ENCODE measurements at regions not wholly inside any gene's neighbourhood (a gene's known extent, or its start where the extent isn't known, plus 50 kb on each side); places are given as distances from the start of the nearest gene placed in this dataset.

GRCh38 chr9:105973951-105974351, 279.6 kb downstream of the TMEM38B start:
- TF ChIP-seq, protein P1, sequence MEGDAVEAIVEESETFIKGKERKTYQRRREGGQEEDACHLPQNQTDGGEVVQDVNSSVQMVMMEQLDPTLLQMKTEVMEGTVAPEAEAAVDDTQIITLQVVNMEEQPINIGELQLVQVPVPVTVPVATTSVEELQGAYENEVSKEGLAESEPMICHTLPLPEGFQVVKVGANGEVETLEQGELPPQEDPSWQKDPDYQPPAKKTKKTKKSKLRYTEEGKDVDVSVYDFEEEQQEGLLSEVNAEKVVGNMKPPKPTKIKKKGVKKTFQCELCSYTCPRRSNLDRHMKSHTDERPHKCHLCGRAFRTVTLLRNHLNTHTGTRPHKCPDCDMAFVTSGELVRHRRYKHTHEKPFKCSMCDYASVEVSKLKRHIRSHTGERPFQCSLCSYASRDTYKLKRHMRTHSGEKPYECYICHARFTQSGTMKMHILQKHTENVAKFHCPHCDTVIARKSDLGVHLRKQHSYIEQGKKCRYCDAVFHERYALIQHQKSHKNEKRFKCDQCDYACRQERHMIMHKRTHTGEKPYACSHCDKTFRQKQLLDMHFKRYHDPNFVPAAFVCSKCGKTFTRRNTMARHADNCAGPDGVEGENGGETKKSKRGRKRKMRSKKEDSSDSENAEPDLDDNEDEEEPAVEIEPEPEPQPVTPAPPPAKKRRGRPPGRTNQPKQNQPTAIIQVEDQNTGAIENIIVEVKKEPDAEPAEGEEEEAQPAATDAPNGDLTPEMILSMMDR (IDR thresholded peaks at IDR 0.05; ENCODE audit: low read depth, low read length) = no peak
- no peaks in the 10 kb centered on the region for H3K27me3 ChIP-seq (ENCODE audit: insufficient read depth, low read depth, severe bottlenecking)

GRCh38 chr9:105975886-105976645, 281.7 kb downstream of the TMEM38B start:
- Histone ChIP-seq H3K4me3 (ENCODE audit: low read depth, low read length) (no peak overlapping the region), H3K27ac (no peak overlapping the region), H3K27me3 (ENCODE audit: insufficient read depth, low read depth, severe bottlenecking) (no peaks in the 10 kb centered on the region), H3K36me3 (no peaks in the 10 kb centered on the region), H3K9me3 (ENCODE audit: severe bottlenecking) (no peaks in the 10 kb centered on the region)
- TF ChIP-seq, protein P1 (IDR thresholded peaks at IDR 0.05; ENCODE audit: low read depth, low read length) = no peak
- DNase-seq = peak; percentile 45

More at GRCh38 chr9:105973951-105974351, 279.6 kb downstream of the TMEM38B start:
- Histone ChIP-seq H3K27ac (no peak overlapping the region), H3K4me3 (ENCODE audit: low read depth, low read length) (no peak overlapping the region), H3K9me3 (ENCODE audit: severe bottlenecking) (no peaks in the 10 kb centered on the region), H3K36me3 (no peaks in the 10 kb centered on the region)
- DNase-seq = no peak

DNA sequence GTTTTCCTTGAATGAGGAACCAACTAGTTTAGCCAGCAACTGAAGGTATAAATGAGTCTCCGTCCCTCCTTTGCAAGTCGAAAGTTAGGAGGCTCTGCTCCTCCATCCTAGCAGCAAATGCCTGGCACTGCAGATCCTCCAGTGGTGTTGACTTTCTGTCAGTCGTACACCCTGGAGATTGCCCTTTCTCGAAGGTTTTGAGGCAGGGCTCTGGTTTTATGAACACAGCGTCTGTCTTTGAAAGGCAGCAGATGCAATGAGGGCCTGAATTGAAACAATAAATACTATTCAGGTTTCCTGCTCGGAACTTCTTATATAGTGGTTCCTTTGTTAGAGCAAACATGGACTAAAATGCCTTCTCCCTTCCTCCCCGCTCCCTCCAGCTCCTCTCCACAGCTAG, 284.0 kb downstream of the TMEM38B start:
- no peaks in the 10 kb centered on the region for H3K36me3 ChIP-seq
- no peak overlapping the region for H3K27ac ChIP-seq
- TF ChIP-seq, protein P1 (IDR thresholded peaks at IDR 0.05; ENCODE audit: low read depth, low read length) = no peak
- H3K4me3 ChIP-seq (ENCODE audit: low read depth, low read length) = no peak overlapping the region
- no peaks in the 10 kb centered on the region for H3K27me3 ChIP-seq (ENCODE audit: insufficient read depth, low read depth, severe bottlenecking)
- no peak for DNase-seq
- H3K9me3 ChIP-seq (ENCODE audit: severe bottlenecking) = no peaks in the 10 kb centered on the region

DNA sequence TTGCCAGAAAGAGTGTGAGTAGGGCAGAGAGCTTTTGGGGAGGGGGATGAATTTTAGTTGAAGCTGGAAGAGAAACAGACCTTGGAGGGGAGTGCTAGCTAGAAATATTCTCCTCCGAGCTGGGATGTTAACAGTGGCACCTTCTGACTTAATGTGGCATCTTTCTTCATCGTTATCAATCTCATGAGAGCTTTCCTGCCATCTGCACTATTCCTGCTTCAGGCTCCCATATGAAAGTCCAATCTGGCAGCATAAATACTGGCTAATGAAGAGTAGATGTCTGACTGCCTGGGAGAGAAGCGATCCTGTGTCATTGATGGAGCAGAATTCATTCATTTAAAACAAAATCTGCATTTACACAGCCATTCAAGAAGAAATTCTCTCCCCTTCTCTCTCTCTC, 284.5 kb downstream of the TMEM38B start:
- TF ChIP-seq, protein P1 (IDR thresholded peaks at IDR 0.05; ENCODE audit: low read depth, low read length) = no peak
- no peaks in the 10 kb centered on the region for H3K9me3 ChIP-seq (ENCODE audit: severe bottlenecking)
- no peak overlapping the region for H3K4me3 ChIP-seq (ENCODE audit: low read depth, low read length)
- H3K36me3 ChIP-seq = no peaks in the 10 kb centered on the region
- DNase-seq = no peak
- no peak overlapping the region for H3K27ac ChIP-seq
- no peaks in the 10 kb centered on the region for H3K27me3 ChIP-seq (ENCODE audit: insufficient read depth, low read depth, severe bottlenecking)

DNA sequence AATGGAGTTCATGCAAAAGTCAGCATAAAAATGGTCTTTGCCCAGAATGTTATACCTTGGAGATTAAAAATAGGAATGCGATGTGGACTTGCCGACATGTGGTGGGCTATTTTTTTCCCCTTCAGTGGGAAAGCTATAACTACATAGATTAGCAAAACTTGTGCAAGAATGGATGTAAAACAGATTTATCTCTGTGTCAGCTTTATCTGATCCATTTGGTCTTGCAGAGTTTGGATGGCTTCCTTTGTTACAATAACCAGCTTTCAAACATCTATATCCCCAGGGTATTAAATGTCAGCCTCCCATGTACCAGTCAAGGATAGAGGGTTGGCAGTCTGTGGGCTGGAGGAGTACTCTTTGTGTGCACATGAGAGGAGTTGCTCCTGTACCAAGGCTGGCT, 284.9 kb downstream of the TMEM38B start:
- Histone ChIP-seq H3K4me3 (ENCODE audit: low read depth, low read length) (no peak overlapping the region), H3K27ac (no peak overlapping the region), H3K9me3 (ENCODE audit: severe bottlenecking) (no peaks in the 10 kb centered on the region), H3K27me3 (ENCODE audit: insufficient read depth, low read depth, severe bottlenecking) (no peaks in the 10 kb centered on the region), H3K36me3 (no peaks in the 10 kb centered on the region)
- TF ChIP-seq, protein P1 (IDR thresholded peaks at IDR 0.05; ENCODE audit: low read depth, low read length) = no peak
- DNase-seq = no peak

DNA sequence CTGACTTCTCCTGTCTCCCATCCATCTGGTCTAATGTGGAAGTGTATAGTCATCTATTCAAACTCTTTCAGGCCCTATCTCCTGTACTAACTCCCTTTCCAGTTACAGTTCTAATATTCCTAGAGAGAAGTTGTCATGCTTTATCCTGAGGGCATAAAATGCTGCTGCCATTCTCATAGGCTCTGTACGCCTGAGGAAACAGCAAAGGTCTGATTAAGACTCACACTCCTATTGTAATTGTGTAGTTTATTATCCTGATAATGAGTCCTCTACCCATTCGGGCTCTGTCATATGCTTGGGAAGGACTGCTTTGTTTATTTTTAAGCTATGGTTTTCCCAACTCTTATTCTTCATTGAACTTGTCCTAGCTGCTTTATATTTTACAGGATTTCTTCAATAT, 290.4 kb downstream of the TMEM38B start:
- Histone ChIP-seq H3K27ac (no peak overlapping the region), H3K36me3 (no peaks in the 10 kb centered on the region), H3K4me3 (ENCODE audit: low read depth, low read length) (no peak overlapping the region), H3K27me3 (ENCODE audit: insufficient read depth, low read depth, severe bottlenecking) (no peaks in the 10 kb centered on the region), H3K9me3 (ENCODE audit: severe bottlenecking) (no peaks in the 10 kb centered on the region)
- TF ChIP-seq, protein P1 (IDR thresholded peaks at IDR 0.05; ENCODE audit: low read depth, low read length) = no peak
- DNase-seq = no peak

All from WERI-Rb-1 (cell line).